Hematopoietic multipotent progenitor cell treated with erythropoietin and hydrocortisone succinate and interleukin-3 and kit ligand, for 15 days (in vitro differentiated cells): ENCODE measurements at regions not wholly inside any gene's neighbourhood (a gene's known extent, or its start where the extent isn't known, plus 50 kb on each side); places are given as distances from the start of the nearest gene placed in this dataset.

ENCODE experiments used
- DNase-seq: peaks from one replicate; pipeline ENCODE4 v3.0.0-alpha.2; 2015; ENCODE audit warnings: low spot score

DNA sequence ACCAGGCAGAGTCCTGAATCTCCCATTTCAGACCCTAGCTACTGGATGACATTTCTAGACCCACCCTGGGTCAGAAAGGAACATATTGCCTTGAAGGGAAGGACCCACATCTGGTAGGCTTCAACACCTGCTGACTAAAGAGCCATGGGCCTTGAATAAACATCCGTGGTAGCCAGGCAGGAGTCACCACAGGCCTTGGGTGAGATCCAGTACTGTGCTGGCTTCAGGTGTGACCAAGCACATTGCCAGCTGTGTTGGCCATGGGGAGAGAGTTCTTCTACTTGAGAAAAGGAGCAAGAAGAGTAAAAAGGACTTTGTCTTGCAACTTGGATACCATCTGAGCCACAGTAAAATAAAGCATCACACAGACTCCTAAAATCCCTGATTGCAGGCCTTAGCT, 332.6 kb downstream of the SLC16A7 start:
- DNase-seq, result no peak

DNA sequence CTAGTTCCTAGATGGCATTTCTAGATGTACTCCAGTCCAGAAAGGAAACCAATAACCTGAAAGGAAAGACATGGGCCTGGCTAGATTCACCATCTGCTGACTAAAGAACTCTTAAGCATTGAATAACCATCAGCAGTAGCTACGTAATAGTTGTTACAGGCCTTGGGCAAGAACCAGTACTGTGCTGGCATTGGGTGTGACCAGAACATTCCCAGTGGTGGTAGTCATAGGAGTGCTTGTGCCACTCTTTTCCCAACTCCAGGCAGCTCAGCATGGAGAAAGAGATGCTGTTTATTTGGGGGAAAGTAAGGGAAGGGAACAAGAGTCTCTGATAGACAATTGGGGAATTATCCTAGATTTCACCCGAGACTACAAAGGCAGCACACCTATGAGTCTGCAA, 333.3 kb downstream of the SLC16A7 start:
- no peak for DNase-seq

DNA sequence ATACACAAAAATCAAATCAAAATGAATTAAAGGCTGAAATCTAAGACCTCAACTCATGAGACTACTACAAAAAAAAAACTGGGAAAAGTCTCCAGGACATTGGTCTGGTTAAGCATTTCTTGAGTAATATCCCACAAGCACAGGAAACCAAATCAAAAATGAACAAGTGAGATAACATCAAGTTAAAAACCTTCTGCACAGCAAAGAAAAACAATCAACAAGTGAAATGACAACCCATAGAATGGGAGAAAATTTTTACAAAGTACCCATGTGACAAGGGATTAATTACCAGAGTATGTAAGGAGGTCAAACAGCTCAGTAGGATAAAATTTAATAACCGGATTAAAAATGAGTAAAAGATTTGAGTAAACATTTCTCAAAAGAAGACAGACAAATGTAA, 338.7 kb downstream of the SLC16A7 start:
- no peak for DNase-seq

DNA sequence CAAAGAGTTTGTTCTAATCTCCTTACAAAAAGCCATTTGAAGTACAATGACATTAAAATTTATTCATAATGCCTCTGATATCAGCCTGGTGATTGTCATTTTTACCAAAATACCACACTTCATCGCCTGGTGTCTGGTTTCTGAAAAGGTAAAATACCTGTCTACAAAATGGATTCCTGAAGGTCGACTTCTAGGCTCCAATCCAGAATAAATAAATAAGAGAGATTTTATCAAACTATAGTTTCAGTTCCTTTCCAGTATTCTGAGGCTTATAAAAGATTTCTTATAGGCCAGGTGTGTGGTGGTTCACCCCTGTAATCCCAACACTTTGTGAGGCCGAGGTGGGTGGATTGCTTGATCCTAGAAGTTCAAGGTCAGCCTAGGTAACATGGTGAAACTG, 340.7 kb downstream of the SLC16A7 start:
- no peak for DNase-seq

DNA sequence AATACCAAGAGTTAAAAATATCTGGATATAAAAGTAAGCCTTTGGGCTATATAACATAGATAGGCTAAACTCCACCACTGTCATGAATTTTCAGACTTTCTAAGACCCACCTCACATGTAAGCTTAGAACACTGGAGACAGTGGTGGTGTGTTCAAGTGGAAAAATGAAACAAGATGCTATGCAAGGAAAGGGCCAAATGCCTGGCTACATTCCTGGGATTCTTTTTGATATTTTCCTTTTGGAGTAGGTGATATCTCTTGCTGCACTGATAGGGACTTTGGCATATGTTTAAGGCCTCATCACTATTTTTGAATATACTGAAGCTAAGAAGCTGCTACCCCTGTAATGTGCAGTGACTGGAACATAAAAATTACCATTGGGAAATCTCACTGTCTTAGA, 341.3 kb downstream of the SLC16A7 start:
- DNase-seq, result no peak

DNA sequence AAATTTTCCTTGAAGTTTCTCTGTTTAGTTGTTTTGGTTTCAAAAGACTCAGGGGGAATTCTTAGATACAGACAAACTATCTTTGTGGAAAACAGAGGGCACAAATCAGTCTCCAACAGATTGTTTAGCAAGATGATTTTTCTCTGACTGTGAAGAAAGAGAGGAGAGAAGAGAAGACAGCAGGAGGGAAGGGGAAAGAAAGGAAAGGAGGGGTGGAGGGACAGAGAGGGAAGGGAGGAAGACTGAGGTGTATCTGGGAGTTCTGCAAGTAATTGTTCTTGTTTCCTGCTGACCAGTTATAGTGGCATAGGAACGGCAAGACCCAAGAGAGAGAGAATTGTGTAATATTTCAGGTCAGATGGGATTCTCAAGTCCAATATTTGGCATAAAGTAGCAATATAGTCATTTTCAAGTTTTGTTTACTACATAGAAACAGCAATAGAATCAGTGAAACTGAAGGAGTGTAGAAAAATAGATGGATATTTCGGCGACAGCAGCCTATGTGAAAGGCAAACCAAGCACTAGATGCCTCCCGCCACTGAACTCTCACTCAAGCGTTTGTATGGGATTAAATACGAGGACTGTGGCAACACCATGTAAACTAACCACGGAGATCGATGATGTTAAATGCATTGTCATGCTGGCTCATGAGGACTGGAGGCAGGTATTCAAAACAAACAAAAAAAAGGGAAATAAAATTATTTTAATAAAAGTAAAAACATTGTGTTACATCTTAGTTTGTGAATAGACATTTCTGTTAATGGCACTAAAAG, 342.5 kb downstream of the SLC16A7 start:
- no peak for DNase-seq

DNA sequence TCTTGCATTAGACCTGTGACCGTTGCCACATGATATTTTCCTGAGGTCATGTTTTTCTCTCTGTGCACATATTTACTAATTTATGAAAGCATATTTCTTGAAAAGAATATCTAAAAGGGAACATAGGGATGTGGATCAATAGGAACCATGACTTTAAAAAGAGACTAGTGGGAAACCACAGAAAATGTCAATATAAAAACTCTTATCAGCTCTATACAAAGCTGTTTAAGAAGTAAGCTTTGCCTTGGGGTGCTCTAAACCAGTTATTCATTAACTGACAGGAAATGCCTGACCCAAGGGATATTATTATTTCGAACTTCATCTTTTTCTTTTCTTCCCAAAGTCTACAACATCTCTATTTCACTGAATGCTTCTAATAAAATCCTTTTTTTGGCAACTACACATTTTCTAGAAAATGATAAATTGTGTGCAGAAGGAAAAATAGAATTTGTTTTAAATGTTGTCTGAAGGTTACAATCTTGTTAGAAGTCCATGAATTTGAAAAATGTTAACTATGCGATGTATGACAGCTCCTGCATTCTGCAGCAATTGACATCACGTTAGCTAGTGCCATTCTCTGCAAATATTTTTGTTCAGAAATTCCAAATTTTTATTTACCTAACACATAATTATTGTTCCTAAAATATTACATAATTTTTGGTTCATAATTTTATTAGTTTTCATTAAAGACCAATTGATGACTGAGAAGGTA, 345.0 kb downstream of the SLC16A7 start:
- DNase-seq, result no peak

DNA sequence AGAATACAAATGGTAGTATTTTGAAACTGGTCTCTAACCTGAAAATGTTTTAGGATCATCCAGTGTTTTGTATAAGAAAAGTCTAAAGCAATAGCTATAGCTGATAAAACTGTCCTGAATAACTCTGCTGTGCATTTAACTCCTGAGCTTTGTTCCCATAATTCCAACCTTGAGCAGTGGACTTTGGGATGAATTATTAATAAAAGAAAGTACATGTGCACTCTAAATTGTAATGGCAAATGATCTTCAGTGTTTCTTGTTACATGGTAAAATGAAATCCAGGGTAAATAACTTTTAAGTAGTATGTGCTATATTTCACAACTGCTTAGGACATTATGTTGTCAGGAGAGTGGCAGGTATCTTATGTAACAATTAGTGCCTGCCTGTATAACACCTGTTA, 345.6 kb downstream of the SLC16A7 start:
- DNase-seq, result no peak

DNA sequence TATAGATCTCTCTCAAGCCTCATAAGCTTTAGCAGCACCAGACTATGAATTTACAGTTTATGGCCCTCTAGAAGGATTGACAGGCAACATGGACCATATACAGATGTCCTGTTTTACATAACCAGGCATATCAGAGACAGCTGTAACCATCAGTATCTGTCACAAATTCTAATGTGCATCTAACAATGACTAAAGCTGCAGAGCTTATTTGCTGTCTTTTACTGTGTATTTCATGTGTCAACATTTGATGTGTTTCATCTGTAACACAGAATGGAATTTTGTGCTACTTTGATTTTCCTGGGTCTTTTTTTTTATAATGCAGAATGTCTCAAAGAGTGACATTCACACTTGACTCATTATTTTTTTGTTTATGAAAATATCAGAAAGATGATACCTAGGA, 348.3 kb downstream of the SLC16A7 start:
- no peak for DNase-seq

DNA sequence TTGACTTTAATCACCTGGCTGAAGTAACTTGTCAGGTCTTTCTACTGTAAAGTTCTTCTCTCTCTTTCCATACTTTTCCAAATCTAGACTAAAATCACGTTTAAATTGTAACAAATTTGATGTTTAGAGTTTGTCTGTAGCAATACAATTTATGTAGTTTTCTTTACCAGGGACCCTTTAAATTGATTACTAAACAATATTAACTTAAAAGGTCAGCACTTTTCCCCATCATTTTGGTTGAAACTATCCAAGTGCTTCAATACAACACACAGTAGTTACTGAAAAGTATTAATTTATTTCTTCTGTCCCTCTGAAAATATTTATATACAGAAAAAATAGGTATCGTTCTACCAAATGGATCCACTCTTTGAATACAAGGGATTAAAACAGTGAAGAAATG, 350.8 kb downstream of the SLC16A7 start:
- no peak for DNase-seq

DNA sequence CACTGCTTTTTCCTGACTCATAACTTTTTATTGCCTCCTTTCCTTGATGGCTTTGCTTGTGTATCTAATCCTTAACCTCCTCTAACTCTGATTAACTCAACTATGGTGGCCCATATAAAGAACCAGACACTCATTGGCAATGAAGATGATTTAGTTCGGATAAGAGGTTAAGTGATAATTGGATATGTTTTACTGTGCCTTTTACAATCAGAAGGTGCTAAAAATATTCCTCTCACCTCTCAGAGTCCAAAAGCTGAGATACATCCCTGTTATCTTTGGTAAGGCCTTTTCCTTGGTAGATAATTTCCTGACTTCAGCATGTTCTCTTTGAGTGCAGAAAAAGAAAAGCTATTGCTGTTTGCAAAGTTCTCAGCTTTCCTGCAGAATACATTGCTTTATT, 367.7 kb downstream of the SLC16A7 start:
- DNase-seq, result no peak

DNA sequence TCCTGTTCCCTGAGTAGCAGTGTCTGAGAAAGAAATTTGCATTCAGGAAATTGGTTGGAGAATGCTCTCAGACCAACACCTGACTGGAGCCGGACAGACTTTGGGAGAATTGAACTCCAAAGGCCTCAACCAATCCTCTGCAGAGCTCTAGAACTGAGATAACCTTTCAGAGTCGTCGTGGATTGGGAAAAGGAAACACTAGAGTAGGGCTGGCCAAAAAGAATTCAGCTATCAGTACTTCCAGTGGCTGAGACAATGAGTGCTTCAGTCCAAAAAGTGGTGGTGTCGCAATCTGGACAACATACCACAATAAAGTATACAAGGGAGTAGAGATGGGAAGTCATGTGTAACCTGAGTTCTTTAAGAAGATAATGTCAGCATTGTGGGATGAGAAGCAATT, 377.1 kb downstream of the SLC16A7 start:
- DNase-seq, result no peak

DNA sequence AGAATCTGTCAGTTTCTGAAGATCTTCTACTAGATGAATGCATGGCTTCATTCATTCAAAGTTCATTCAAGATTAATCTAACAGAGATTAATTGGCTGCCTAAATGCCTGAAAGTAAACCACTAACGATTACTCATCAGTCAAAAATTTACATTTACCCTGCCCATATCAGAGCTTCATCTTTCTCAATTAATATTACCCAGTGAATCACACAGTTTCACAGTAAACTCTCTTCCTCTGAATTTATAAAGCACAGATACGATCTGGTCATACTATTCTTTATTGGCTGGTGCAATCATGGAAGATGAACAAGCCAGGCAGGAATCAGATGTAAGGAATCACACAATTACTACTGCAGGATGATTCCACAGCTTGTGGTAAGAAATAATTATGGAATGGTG, 377.7 kb downstream of the SLC16A7 start:
- DNase-seq, result no peak

DNA sequence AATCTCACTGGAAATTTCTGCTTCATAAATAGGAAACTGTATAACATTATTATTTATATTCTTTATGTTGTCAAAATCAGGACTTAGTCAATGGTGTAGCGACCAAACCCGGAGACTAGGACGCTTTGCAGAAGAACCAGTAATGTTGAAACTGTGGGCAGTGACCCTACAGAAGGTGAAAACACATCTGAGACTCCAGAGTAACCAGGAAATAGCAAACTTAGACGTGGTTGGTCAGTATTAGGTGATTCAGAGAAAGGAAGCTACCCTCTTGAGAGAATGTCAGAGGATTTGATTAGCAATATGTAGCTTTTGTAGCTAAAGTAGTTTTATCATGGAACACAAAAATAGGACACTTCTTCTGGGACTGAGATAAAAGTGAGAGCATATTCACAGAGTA, 381.9 kb downstream of the SLC16A7 start:
- DNase-seq, result no peak

DNA sequence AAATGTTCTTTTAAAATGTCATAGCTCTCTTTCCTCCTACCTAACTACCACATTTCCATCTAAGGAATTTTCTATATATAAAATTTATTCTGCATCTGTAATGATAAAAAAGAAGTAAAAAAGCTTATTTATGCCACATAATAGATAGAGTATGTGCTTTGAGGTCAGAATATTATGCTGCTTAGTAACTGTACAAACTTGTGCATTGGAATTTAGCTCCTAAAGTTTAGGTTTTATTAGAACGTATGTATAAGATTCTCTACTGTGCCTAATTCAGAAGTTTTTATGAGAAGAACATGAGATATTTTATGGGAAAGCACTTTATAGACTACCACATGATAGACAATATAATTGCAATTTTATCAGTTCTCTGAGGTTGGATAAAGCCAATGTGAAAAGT, 384.6 kb downstream of the SLC16A7 start:
- no peak for DNase-seq

DNA sequence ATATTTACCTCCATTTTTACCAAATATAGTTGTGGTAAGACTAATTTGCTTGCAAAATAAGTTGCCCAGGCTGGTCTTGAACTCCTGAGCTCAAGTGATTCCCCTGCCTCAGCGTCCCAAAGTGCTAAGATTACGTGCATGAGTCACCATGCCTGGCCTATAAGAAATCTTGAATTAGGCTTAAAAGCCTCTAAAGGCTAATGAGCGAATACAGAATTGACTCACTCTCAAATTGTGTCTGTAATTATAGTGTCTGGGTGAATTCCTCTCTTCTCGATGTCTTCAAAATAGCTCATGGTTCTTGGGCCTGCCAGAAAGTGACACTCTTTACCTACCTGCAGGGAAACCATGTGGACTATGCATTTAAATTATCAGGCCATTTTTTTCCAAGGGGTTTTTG, 403.5 kb downstream of the SLC16A7 start:
- DNase-seq, result no peak

DNA sequence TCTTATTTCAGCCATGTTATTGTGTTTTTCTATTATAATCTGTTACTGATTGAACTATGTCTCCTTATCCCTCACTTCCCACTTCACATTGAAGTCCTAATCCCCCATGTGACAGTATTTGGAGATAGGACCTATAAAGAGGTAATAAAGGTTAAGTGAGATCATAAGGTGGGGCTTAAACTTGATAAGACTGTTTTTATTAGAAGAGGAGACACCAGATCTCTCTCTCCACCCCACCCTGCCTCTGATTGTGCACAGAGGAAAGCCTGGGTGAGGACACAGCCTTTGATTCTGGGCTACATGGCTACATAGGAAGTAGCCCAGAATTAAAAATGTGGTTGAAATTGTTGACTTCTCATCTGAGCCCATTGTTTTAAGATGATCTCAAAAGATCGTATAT, 414.7 kb downstream of the SLC16A7 start:
- DNase-seq, result no peak

DNA sequence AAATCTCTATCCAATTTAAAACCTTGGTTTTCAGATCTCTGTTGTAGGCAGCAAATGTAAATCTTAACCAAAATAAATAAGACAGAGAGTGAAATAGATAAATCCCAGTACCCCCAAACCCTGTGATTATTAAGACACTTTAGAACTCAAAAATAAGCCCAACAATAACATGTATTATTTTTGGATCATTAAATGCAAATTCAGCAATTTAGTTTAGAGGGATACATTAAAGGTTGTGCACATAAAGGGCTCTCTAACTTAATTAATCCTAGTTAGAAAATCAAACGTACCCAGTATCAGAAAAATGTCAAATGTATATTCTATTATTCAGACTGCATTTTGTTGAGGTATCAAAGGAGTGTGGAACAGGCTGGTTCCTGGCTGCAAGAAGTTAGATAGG, 416.8 kb downstream of the SLC16A7 start:
- DNase-seq, result no peak

DNA sequence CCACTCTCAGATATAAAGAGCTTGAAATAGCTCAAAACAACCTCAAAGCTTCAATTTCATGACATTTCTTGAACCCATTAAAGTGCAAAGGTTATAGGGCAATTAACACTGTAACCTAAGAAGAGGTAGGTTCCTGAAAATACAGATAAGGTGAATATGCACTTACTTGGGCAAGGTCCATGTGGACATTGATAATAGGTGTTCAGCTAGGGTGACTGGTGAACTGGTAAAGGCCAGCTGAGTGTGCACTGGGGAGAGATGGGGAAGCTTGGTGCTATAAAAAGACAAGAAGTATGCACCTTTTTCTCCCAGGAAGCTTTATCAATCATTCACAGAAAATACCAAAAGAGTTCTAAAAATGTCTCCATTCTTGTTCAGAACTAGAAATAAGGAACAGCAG, 418.6 kb downstream of the SLC16A7 start:
- DNase-seq, result no peak

DNA sequence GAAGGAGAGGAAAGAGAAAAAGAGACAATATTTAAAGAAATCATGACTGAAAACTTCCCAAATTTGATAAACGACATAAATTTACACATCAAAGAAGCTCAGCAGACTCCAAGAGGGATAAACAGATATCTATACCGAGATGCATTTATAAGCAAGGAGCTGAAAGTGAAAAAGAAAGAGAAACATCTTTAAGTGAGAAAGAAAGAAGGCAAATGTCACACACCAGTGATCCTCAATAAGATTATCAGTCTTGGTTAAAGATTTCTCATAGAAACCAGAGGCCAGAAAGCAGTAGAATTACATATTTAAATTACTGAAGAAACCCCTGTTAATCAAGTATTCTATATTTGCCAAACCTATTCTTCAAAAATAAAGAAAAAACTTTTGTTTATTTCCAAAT, 424.2 kb downstream of the SLC16A7 start:
- DNase-seq, result no peak

DNA sequence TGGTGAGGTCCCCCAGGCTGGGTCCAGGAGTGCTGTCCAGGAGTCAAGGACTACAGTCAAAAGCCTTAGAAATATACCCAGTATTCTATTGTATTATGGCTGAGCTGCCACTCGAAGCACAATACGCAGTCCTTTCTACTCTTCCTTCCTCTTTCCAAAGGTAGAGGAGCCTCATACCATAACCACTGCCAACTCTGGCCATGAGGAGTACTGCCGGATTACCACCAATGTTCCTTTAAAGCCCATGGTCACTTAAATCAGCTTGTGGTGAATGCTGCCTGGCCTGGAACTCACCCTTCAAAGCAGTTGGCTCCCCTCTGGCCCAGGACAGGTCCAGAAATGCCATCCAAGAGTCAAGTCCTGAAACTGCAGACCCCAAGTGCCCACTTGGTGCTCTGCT, 425.4 kb downstream of the SLC16A7 start:
- DNase-seq, result no peak

DNA sequence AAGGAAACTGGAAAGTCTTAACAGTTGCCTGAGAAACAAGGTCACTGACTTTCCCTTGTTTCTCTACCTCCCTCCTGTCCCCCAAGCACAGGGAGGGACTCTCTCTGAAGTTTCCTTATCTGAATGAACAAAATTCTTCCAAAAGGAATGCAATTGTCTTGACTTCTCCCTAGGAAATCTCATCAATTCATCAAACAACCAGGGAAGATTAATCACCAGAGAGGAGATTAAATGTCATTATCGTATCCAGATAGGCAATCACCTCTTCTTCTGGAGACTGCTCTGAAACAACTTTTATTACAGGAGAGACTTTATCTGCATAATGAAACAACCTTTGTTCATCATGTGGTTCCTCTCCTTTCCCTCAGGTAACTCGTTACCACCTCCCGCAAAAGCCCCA, 431.4 kb downstream of the SLC16A7 start:
- DNase-seq, result no peak

DNA sequence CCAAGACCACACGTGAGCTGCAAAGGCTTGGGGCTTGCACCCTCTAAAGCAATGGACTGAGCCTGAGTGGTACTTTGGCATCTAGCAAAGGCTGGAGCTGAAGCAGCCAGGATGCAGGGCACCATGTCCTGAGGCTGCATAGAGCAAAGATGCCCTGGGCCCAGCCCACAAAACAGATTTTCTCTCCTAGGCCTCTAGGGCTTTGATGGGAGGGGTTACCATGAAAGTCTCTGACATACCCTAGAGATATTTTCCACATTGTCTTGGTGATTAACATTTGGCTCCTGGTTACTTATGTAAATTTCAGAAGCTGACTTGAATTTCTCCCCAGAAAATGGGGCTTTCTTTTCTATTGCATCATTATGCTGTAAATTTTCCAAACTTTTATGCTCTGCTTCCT, 438.3 kb downstream of the SLC16A7 start:
- no peak for DNase-seq

DNA sequence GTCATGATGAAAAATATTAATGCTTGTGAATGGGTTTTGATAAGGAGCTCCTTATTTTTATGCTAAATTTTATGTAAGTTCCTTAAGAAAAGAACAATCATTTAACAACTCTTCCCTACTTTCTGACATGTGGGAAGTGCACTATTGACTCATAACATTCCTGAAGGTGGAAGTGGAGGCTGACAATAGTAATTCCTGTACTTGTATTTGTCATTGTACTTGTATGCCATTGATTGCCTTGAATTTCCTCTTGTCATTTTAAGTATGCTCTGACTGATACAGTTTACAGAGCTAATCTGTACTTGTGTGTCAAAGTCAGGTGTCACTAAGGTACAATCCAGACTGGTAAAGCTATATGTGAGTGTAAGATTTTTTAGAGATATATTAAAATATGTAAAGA, 440.0 kb downstream of the SLC16A7 start:
- DNase-seq, result no peak
